ENCODE measurements at regions not wholly inside any gene's neighbourhood (a gene's known extent, or its start where the extent isn't known, plus 50 kb on each side); places are given as distances from the start of the nearest gene placed in this dataset.

DNA sequence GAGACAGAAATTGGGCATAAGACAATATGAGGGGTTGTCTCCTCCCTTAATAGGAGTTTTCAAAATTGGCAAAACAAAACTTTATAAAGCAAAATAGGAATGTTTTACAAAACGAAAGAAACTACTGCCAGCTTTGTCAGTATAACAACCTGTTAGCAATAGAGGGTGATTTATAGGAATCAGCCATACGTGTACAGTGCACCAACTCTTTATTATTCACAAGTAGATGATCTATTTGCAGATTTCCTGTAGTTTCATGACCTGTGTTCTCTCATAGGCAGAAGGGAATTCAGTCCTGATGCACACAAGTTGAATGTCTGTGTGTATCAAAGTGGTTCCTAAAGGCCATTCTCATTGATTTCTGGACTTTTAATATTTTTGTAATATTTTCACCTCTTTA, 116.3 kb downstream of the MFAP3L start:
- H3K9me2 ChIP-seq (ENCODE audit: insufficient read depth), result no peaks in the 10 kb centered on the region
- CTCF ChIA-PET, result no interaction called here
- H3F3A ChIP-seq (ENCODE audit: insufficient read depth, low read depth), result no peaks in the 10 kb centered on the region
- H3K4me1 ChIP-seq (replicated peaks; ENCODE audit: insufficient read depth), result no peaks in the 10 kb centered on the region
- DNase-seq, result no peak
- H3K27me3 ChIP-seq (ENCODE audit: insufficient read depth, low read depth), result no peaks in the 10 kb centered on the region
- H2AFZ ChIP-seq, result no peak overlapping the region
- no peak overlapping the region for H3K27ac ChIP-seq
- POLR2A ChIA-PET (ENCODE audit: unreplicated experiment), result no interaction called here
- no peak for TF ChIP-seq EZH2 (IDR thresholded peaks at IDR 0.05; ENCODE audit: low read depth)
- TF ChIP-seq, protein P1, sequence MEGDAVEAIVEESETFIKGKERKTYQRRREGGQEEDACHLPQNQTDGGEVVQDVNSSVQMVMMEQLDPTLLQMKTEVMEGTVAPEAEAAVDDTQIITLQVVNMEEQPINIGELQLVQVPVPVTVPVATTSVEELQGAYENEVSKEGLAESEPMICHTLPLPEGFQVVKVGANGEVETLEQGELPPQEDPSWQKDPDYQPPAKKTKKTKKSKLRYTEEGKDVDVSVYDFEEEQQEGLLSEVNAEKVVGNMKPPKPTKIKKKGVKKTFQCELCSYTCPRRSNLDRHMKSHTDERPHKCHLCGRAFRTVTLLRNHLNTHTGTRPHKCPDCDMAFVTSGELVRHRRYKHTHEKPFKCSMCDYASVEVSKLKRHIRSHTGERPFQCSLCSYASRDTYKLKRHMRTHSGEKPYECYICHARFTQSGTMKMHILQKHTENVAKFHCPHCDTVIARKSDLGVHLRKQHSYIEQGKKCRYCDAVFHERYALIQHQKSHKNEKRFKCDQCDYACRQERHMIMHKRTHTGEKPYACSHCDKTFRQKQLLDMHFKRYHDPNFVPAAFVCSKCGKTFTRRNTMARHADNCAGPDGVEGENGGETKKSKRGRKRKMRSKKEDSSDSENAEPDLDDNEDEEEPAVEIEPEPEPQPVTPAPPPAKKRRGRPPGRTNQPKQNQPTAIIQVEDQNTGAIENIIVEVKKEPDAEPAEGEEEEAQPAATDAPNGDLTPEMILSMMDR (conservative IDR thresholded peaks at IDR 0.05), result no peak
- H3K4me3 ChIP-seq, result no peak overlapping the region
- no peaks in the 10 kb centered on the region for H3K79me2 ChIP-seq (ENCODE audit: low read depth)
- H4K20me1 ChIP-seq (ENCODE audit: insufficient read depth), result no peaks in the 10 kb centered on the region
- no peaks in the 10 kb centered on the region for H3K36me3 ChIP-seq (ENCODE audit: low read depth)
- H3K4me2 ChIP-seq, result no peak overlapping the region
- H3K9me3 ChIP-seq (ENCODE audit: insufficient read depth, low read depth), result no peaks in the 10 kb centered on the region
- intact Hi-C loops (cut with micrococcal nuclease; ENCODE audit: unreplicated experiment), result no loop called here
- BruUV-seq (replicated peaks), result no TSS peak

DNA sequence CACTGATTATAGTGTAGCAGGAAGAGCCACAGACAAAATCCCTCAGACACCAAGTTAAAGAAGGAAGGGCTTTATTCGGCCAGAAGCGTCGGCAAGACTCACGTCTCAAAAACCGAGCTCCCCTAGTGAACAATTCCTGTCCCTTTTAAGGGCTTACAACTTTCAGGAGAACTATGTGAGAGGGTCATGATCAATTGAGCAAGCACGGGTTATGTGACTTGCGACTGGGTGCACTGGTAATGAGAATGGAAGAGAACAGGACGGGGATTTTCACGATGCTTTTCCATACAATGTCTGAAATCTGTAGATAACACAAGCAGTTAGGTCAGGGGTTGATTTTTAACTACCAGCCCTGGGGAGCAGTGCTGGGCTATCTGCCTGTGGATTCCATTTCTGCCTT, 116.7 kb downstream of the MFAP3L start:
- no peak overlapping the region for H2AFZ ChIP-seq
- intact Hi-C loops (cut with micrococcal nuclease; ENCODE audit: unreplicated experiment), result no loop called here
- ChIA-PET CTCF (no interaction called here), POLR2A (ENCODE audit: unreplicated experiment) (no interaction called here)
- no peak for DNase-seq
- no peaks in the 10 kb centered on the region for H3K4me1 ChIP-seq (replicated peaks; ENCODE audit: insufficient read depth)
- no peaks in the 10 kb centered on the region for H3K9me3 ChIP-seq (ENCODE audit: insufficient read depth, low read depth)
- H4K20me1 ChIP-seq (ENCODE audit: insufficient read depth), result no peaks in the 10 kb centered on the region
- TF ChIP-seq, protein P1 (conservative IDR thresholded peaks at IDR 0.05), result no peak
- TF ChIP-seq EZH2 (IDR thresholded peaks at IDR 0.05; ENCODE audit: low read depth), result no peak
- no peaks in the 10 kb centered on the region for H3K27me3 ChIP-seq (ENCODE audit: insufficient read depth, low read depth)
- H3K4me3 ChIP-seq, result no peak overlapping the region
- no peaks in the 10 kb centered on the region for H3K36me3 ChIP-seq (ENCODE audit: low read depth)
- no peaks in the 10 kb centered on the region for H3F3A ChIP-seq (ENCODE audit: insufficient read depth, low read depth)
- no peaks in the 10 kb centered on the region for H3K79me2 ChIP-seq (ENCODE audit: low read depth)
- H3K27ac ChIP-seq, result no peak overlapping the region
- BruUV-seq (replicated peaks), result no TSS peak
- no peaks in the 10 kb centered on the region for H3K9me2 ChIP-seq (ENCODE audit: insufficient read depth)
- H3K4me2 ChIP-seq, result no peak overlapping the region

DNA sequence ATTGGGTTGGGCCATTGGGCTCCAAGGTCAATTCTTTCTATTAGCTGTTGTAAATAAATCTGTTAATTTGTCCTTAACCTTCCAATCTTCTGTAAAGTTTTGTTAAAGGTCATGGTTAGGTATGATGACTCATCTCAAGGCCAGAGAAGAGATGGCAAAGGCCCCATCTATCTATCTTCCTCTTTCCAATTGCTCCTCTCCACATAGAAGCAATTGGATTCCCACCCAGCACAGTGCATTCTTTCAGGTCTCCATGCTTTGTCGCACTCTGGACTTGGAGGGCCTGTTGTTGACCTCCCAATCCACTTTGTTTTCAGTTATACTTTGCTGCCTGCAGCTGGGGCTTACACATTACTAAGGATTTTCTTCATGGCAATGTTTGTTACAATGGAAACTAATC, 118.5 kb downstream of the MFAP3L start:
- no TSS peak for BruUV-seq (replicated peaks)
- H3K27me3 ChIP-seq (ENCODE audit: insufficient read depth, low read depth), result no peaks in the 10 kb centered on the region
- H3K4me2 ChIP-seq, result no peak overlapping the region
- POLR2A ChIA-PET (ENCODE audit: unreplicated experiment), result interaction anchor here (0.6 kb wide), 1 partner anchor 28 kb away, joined by 3 read pairs; no protein-coding TSS in a partner anchor
- H3F3A ChIP-seq (ENCODE audit: insufficient read depth, low read depth), result no peaks in the 10 kb centered on the region
- H4K20me1 ChIP-seq (ENCODE audit: insufficient read depth), result no peaks in the 10 kb centered on the region
- H3K4me3 ChIP-seq, result no peak overlapping the region
- H3K9me3 ChIP-seq (ENCODE audit: insufficient read depth, low read depth), result no peaks in the 10 kb centered on the region
- H3K79me2 ChIP-seq (ENCODE audit: low read depth), result no peaks in the 10 kb centered on the region
- intact Hi-C loops (cut with micrococcal nuclease; ENCODE audit: unreplicated experiment), result no loop called here
- H3K9me2 ChIP-seq (ENCODE audit: insufficient read depth), result no peaks in the 10 kb centered on the region
- H2AFZ ChIP-seq, result no peak overlapping the region
- CTCF ChIA-PET, result no interaction called here
- no peaks in the 10 kb centered on the region for H3K36me3 ChIP-seq (ENCODE audit: low read depth)
- DNase-seq, result no peak
- no peaks in the 10 kb centered on the region for H3K4me1 ChIP-seq (replicated peaks; ENCODE audit: insufficient read depth)
- TF ChIP-seq, protein P1 (conservative IDR thresholded peaks at IDR 0.05), result no peak
- no peak for TF ChIP-seq EZH2 (IDR thresholded peaks at IDR 0.05; ENCODE audit: low read depth)
- H3K27ac ChIP-seq, result no peak overlapping the region
